HG03460 (cell line): ENCODE measurements at regions not wholly inside any gene's neighbourhood (a gene's known extent, or its start where the extent isn't known, plus 50 kb on each side); places are given as distances from the start of the nearest gene placed in this dataset.
"Not testable (repeated sequence)": the region's sequence is repeated elsewhere in the genome, so short reads cannot be mapped to it uniquely, and the experiment has no call there.

Experiments used
- ATAC-seq: cut with Tn5 transposase; IDR thresholded peaks from one replicate; pipeline ENCODE4 v1.9.1; 2021; ENCODE audit not compliant: unreplicated experiment

DNA sequence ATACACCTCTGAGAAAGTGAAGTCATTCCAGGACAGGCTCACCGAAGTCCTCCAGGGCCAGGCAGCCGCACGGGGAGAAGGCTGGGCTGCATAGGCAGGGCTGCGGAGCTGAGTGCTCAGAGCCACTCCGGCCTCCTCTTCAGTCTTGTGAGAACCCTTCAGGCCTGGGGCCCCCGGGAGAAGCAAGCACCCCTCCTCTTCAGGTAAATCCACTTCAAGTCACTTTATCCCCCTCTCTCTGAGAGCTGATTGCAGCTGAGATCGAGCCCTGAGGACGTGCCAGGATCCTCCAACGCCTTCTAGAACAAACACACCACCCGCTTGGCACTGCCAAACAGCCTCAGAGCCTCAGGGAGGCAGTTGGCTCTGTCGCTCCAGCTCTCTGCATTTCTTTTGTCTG lies 1526.3 kb downstream of the BRD1 start:
- no peak for ATAC-seq

DNA sequence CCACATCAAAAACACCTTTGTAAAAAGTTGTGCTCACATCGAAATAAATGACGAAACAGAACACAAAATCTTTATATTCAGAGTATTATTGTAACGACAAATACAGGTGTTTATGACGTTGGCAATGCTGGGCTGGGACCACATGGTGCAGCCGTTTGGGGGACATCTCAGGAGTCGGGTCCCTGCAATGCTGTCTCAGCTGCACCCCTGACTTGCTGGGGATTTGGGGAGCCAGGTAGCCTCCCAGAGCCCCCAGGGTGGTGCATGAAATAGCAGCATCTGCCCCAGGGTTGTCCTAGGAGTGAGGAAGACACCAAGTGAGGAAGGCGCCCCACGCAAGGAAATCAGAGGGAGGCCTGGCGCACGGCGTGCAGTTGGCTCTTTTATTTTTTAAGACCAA lies 1526.8 kb downstream of the BRD1 start:
- ATAC-seq = no peak

DNA sequence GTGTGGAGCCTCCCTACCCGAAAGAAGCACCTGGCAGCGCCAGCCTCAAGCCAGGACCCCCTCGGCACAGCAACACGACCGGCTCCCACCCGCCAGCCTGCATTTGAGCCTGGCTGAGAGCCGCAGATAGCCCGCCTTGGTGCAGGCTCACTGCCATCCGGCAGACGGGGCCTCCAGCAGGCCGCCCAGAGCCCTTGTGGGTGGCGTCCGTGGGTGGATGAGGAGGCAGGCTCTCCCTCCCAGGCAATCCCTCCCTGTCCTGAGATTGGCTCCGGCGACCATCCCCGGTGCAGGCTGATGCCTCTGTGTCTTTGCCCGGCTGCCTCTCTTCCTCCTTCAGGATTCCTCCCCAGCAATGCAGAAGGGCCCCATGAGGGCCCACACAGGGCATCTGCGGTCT lies 1527.9 kb downstream of the BRD1 start:
- ATAC-seq = no peak

DNA sequence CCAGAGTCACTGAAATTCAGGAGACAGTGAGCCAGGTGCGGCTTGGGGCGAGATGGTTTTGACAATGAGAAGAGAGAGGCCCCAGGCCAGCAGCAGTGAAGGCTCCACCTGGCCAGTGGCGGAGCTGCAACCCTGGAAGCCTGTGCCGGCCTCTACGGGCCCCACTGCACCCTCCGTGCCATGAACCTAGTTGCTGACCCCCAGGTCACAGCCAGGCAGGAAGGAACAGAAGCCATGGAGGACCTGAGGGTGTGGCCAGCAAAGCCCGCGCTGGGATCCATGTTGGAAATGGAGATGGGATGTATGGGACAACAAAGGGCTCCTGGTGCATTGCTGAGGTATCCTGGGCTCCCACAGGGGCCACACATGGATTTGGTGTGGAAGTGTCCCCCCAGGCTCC lies 1528.5 kb downstream of the BRD1 start:
- no peak for ATAC-seq

DNA sequence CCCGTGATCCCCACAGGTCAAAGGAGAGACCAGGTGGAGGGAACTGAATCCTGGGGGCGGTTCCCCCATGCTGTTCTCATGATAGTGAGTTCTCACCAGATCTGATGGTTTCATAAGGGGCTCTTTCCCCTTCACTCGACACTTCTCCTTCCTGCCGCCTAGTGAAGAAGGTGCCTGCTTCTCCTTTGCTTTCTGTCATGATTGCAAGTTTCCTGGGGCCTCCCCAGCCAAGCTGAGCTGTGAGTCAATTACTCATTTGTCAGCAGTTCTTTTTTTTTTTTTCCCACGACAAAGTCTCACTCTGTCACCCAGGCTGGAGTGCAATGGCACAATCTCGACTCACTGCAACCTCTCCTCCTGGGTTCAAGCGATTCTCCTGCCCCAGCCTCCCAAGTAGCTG lies 1530.4 kb downstream of the BRD1 start:
- no peak for ATAC-seq

DNA sequence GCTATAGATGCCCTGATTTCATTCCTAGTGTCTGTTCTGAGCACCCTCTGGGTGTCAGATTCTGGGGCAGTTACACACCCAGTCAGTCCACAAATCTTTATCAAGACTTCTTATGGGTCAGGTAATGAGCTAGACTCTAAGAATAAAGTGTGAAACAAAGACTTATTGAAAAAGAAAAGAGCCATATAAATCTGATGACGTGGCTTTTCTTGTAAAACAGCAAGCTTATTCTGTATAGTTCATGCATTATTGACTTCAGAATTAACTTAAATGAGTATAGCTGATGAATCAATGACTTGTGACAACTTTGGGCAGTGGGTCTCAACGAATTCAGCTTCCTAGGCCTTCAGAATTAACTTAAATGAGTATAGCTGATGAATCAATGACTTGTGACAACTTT lies 1527.5 kb downstream of the TBC1D22A start:
- ATAC-seq = not testable (repeated sequence)

DNA sequence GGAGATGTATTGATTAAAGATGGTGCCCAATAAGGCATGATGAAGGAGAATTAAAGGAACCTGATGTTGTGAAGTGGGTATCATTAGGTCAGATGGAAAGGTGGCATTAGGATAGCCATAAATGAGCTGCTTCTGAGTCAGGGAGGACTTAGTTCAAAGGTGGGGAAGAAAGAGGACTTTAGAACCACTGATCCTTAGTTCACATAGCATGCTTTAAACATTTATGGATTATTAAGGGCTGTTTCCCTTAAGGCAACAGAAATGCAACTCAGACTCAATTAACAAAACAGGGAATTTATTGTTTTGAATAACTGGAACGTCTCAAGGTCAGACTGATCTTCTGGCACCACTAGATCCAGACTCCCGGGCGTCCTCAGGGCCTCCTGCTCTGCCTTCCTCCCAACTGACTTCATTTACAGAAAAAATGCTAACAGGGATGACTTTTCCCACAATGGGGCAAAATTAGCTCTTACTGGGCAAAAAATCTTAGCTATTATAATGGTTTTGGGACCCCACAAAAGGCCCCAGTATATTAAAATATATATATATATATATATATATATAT lies 1526.0 kb downstream of the TBC1D22A start:
- ATAC-seq = no peak

DNA sequence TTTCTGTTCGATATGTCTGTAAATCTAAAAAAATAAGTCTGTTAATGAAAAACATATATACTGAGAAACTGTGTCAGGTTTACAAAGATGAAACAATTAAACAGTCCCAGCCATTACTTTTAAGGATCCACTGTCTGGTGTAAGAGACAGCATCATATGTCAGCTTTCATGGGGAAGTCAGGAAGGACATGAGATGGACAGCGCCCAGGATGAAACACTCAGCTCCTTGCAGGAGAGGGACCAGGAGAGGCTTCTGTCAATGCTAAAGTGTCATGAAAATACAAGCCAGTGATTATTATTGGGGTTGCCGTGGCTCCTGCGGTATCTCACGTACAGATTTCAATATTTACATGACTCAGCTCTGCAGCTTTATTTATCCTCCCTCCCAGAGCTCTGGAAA lies 1524.6 kb downstream of the TBC1D22A start:
- ATAC-seq = no peak

DNA sequence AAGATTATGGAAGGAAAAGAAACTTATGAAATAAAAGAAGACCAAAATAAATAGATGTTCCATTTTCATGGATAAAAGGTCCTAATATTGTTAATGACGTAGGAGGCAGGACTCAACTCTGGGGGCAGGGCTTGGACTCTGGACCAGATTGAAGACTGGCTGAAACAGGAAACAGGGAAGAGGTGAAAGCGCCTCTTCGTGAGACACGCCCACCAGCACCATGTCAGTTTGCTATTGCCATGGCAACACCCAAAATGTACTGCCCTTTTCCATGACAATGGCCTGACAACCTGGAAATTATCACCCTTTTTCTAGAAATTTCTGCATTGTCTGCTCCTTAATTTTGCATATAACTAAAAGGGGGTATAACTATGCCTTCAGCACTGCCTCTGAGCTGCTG lies 1522.2 kb downstream of the TBC1D22A start:
- no peak for ATAC-seq

DNA sequence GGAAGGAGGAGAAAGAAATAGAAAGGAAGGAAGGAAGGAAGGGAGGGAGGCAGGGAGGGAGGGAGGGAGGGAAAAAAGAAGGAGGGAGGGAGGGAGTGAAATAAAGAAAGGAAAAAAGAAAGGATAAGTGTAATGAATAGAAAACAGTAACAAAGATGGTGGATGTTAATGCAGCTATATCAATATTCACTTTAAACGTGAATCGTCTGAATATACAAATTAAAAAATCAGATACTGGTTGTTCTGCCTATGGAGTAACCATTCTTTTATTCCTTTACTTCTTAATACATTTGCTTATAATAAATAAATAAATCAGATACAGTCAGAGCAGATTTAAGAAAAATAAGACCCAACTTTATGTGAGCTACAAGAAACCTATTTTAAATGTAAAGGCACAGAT lies 1520.4 kb downstream of the TBC1D22A start:
- no peak for ATAC-seq

DNA sequence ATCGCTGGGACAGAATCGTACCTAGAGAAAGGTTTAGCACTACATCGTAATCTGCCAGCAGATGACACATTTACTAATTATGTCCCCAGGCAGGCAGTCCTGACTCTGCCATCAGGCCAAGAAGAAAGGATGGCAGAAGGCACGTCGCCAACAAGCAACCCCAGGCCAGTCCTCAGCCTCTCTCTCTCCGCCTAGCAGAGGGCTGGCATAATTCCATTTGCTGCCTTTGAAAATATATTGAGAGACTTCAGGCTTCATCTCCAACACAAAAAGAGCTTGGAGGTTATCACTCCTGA lies 1517.0 kb downstream of the TBC1D22A start:
- no peak for ATAC-seq

DNA sequence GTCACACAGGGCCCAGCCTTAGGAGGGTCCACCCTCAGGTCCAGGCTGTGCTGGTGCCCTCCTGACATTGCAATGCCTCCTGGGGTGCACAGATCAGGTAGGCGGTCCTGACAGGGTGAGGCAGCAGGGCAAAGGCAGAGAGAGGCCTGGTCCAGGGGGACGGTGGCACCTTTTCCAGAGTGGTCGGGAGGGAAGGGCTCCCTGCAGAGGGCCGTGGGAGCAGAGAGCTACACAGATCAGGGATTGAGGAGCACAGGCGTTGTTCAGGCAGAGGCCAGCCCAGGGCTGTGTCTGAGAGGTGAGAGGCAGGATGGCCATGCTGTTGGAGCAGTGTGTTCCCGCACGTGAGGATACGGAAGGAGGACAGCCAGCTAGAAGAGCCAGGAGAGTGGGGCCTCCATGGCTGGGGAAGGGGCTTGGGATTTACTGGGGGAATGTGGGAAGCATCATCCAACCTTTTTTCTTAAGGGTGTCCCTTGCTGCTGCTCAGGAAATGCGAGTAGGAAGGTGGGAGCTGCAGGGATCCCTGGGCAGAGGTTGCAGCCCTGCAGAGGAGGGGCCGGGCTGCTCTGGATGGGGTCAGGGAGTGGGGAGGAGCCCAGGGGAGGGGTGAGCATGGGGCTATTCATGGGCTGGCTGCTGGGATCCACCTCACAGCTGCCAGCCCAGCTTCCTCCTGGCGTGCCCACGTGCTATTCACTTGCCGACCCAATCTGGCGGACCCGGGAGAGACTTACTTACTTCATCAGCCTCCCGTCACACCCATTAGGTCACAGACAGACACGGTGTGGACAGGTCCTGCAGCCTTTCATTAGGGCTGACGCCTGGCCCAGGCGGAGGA lies 1516.4 kb downstream of the TBC1D22A start:
- no peak for ATAC-seq

DNA sequence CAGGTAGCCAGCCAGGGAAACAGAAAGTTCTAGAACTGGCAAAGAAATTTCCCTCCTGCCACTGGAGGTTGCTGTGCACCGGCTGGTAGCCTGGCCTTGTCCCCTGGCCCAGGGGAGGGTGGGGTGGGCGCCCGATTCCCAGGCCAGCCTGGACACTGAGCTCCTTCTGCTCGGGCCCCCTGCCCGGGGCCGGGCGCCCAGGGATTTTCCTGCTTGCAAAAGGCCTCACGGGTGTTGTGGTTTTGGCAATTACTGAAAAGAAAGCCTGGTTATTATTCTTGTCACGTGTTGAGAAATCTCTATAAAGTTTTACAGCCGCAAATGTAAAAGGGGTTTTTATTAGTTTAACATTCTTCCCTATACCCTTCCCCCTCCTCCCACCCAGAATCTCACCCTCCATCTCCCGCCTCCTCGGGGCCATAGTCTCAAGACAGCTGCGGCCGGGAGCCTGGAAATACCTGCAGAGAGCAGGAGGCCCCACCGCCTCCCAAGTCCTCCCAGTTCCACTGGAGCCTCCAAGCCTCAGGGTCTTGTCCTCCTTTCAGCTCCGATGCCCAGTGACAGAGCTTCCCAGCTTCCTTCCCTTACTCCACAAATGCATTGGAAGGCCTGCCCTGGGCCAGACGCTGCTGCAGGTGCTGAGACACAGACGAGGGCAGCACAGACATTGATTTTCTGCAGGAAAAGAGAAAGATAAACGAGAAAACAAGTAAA lies 1515.6 kb downstream of the TBC1D22A start:
- ATAC-seq = no peak

DNA sequence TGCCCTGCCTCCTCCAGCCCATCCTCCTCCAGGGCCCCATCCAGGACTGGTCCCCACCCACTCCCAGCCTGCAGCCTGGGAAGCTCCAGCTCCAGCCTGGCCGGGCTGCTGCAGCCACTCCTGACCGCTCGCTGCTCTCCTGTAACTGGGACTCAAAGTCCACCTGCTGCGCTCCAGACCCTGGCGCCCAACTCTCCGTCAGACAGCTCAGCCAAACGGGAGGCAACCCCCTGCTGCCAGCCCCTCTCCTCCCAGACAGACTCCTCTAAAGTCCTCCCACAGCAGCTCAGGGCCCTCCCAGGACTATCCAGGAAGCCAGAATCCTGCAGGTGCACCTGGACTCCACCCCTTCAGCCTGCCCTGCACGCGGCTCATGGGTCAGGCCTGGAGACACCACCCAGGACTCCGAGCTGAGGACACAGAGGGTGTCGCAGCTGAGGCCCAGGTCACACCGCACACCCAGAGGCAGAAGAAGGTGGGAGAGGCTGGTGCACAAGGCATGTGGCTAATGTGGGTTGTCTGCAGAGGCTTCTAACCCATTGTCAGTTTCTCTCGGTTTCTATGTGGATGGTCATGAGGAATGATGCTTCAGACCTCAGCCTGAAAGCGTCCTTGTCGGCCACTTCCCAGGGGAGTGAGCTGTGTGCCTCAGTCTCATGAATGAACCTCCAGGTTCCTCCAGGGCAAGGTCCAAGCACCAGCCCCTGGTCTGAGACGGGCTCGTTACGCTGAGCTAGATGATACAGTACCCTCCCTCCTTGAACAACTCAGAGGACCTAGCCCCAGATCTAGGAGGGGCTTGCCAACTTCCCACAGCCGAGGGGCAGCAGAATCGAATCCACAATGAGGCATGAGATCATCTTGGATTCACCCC lies 1514.8 kb downstream of the TBC1D22A start:
- no peak for ATAC-seq

DNA sequence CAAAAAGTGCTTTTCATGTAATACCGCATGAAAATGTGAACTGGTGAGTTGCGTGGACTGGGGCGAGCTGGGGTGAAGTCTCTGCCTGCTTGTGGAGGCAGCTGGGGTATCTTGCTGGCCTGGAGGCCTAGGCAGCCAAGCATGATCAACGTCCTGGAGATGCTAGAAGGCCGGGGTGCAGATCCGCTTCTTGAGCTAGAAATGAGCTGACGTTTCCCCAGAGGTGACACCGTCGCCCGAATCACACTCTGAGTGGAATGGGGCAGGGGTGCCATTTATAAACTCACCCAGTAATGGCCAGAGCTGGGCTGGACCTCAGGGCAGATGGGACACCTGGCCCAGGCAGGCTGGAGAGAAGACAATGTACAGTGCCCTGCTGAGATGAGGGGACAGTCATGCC lies 1513.0 kb downstream of the TBC1D22A start:
- ATAC-seq = no peak

DNA sequence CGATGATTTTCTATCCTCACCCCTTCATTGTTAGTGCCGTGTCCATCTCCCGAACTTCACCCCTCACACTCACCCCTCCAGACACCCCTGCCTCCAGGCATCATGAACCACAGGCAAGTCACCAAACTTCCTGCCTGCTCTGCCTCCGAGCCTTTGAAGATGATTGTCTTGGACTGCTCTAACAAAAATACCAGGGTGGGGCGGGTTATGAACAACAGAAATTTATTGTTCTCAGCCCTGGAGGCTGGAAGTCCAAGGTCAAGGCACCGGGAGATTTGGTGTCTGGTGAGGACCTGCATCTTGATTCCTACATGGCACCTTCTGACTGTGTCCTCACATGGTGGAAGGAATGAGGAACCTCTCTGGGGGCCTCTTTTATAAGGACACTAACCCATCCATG lies 1508.3 kb downstream of the TBC1D22A start:
- no peak for ATAC-seq

DNA sequence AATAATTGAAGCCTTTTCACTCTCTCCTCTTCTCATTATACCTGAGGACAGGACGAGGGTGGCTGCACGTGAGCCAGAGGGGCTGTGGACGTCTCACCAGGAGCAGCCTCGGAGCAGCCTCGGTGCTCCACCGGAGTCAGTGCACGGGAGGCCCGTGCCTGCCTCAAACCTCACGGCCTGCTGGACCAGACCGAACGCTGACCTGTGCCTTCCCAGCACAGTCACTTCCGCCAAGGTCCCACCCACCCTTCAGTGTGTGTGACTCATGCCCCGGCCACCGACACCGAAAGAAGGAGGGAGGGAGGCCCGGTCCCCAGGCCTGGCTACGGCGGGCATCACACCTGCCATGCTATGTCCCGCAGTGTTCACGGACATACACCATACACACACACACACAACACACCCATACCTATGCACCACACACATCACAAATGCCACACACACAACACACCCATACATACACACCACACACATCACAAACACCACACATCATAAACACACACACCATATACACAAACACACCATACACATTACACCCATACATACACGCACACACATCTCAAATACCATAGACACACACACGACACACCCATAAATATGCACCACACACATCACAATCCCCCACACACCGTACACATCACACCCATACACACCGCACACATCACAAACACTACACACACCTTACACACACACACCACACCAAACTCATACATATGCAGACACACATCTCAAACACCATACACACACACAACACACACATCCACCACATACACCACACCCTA lies 1506.5 kb downstream of the TBC1D22A start:
- no peak for ATAC-seq

DNA sequence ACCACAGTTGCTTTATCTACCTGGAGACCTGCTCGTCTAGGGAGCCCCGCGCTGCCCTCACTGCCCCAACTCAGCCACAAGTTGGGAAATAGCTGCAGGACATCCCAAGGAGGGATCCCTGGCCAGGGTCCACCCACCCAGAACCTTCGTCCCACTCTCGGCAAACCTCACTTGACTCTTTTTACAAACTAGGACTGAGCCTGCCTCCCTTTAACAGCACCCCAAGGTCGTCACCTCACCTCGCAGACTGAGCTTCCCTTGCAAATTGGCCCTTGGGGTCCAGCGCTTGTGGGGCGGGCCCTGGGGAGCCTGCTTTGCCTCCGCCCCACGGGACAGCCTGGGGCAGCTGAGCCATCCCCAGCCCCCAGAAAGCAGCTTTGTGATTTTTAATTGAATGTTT lies 1505.8 kb downstream of the TBC1D22A start:
- no peak for ATAC-seq

DNA sequence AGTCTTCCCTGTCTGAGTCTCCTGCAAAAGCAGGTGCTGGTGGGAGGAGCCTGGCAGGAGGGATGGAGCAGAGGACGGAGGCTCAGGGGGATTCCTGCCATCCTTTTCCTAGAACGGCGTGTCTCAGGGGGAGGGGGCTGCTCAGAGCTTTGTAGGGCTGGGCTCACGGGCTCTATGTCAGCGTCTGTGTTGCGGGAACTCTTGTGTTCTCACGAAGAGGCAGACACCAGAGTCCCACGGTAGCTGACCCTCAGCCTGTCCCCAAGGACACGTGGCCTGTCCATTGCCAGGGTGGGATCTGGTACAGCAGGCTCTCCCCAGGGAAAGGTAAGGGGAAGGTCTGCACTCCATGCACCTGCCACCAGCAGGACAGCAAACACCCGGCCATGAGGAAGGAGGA lies 1505.2 kb downstream of the TBC1D22A start:
- ATAC-seq = no peak

DNA sequence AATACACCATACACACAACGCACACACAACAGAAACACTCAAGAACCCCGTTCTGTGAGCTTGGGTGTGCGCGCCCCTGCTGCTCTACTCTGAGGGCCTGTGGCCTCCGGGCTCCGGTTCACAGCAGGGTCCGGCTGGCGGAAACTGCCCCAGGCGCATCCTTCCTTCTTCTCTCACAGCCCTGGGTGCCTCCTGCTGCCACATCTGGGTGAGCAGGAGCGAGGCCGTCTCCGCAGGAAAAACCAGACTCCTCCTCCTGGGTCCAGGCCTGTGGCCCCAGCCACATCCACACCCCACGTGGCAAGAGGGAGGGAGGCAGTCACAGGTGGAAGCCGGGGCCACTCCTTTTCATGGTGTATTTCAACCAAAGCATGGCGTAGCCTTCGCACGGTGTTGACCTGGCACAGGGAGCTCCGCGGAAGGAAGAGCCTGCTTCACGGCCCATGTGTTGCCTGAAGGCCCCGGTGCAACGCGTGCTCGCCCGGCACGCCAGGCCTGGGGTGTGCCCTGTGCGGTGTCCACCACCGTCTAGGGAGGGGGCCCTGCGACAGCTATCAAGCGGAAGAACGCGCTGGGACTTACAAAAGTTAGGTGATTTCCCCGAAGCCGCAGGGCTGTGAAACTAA lies 1502.7 kb downstream of the TBC1D22A start:
- no peak for ATAC-seq
